ENCODE measurements at regions not wholly inside any gene's neighbourhood (a gene's known extent, or its start where the extent isn't known, plus 50 kb on each side); places are given as distances from the start of the nearest gene placed in this dataset.

GRCh38 chr5:167355346-167355745, 936.1 kb upstream of the WWC1 start:
- FAIRE-seq (no peak), DNase-seq (ENCODE audit: low read depth, low spot score) (no peak)
- H3K4me2 ChIP-seq (ENCODE audit: control insufficient read depth, extremely low read depth, insufficient read depth, low read depth, low read length) = no peak overlapping the region
- no peaks in the 10 kb centered on the region for H3K79me2 ChIP-seq (ENCODE audit: control insufficient read depth, insufficient read depth, low read length)
- H2AFZ ChIP-seq (ENCODE audit: control insufficient read depth, low read length) = no peak overlapping the region
- no peak overlapping the region for H3K9ac ChIP-seq (ENCODE audit: control insufficient read depth, extremely low read depth, insufficient read depth, low read length)
- no peak overlapping the region for H3K27ac ChIP-seq (ENCODE audit: control insufficient read depth, insufficient read depth, low read length)
- TF ChIP-seq CTCF (optimal IDR thresholded peaks at IDR 0.05 in 1 of 3, IDR thresholded peaks at IDR 0.05 in 1 of 3, conservative IDR thresholded peaks at IDR 0.05 in 1 of 3; ENCODE audit: extremely low read depth in 1 of 3, insufficient read depth in 2 of 3, low read length in 3 of 3) (no peak), EZH2 (IDR thresholded peaks at IDR 0.05; ENCODE audit: low read length) (no peak)
- dilution Hi-C loops (cut with MboI; ENCODE audit: extremely low pct_ligation_motif_present, low sequenced_read_pairs) = no loop called here
- no peaks in the 10 kb centered on the region for H3K9me1 ChIP-seq (ENCODE audit: control insufficient read depth, extremely low read depth, insufficient read depth, low read length)
- peaks cover 3% of the 10 kb centered on the region for H3K27me3 ChIP-seq (ENCODE audit: control insufficient read depth, extremely low read depth, insufficient read depth, low read length)
- no peaks in the 10 kb centered on the region for H3K4me1 ChIP-seq (ENCODE audit: control insufficient read depth, extremely low read depth, insufficient read depth, low read length)
- H4K20me1 ChIP-seq (ENCODE audit: control insufficient read depth, extremely low read depth, insufficient read depth, low read length) = no peaks in the 10 kb centered on the region
- H3K4me3 ChIP-seq (ENCODE audit: control insufficient read depth in 2 of 3, extremely low read depth in 1 of 3, insufficient read depth in 2 of 3, low read depth in 1 of 3, low read length in 3 of 3) = no peak overlapping the region
- no peaks in the 10 kb centered on the region for H3K9me3 ChIP-seq (ENCODE audit: control insufficient read depth, low read depth, low read length)
- no peaks in the 10 kb centered on the region for H3K36me3 ChIP-seq (ENCODE audit: control insufficient read depth in 2 of 2, extremely low read depth in 1 of 2, insufficient read depth in 2 of 2, low read length in 2 of 2)

DNA sequence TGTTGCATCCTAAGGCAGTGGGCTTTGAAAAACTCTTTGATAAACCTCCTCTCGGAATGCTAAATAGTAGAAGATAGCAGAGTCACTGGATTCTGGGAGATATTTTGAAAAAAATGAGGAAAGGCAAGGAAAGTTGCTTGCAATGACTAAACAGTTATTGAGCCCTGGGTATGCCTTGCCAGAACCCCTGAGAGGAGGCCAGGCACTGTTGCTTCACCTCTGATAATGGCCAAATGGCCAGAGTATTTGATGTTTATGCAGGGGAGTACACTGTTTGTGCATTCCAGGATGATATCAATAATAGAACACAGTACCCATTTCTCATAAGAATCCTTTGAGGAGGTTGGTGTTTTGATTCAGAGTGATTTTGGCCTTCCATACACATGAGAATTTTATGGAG, 935.1 kb upstream of the WWC1 start:
- H3K79me2 ChIP-seq (ENCODE audit: control insufficient read depth, insufficient read depth, low read length) = no peaks in the 10 kb centered on the region
- H4K20me1 ChIP-seq (ENCODE audit: control insufficient read depth, extremely low read depth, insufficient read depth, low read length) = no peaks in the 10 kb centered on the region
- H2AFZ ChIP-seq (ENCODE audit: control insufficient read depth, low read length) = no peak overlapping the region
- H3K4me2 ChIP-seq (ENCODE audit: control insufficient read depth, extremely low read depth, insufficient read depth, low read depth, low read length) = no peak overlapping the region
- H3K27me3 ChIP-seq (ENCODE audit: control insufficient read depth, extremely low read depth, insufficient read depth, low read length) = peaks cover 3% of the 10 kb centered on the region
- H3K36me3 ChIP-seq (ENCODE audit: control insufficient read depth in 2 of 2, extremely low read depth in 1 of 2, insufficient read depth in 2 of 2, low read length in 2 of 2) = no peaks in the 10 kb centered on the region
- no peaks in the 10 kb centered on the region for H3K9me1 ChIP-seq (ENCODE audit: control insufficient read depth, extremely low read depth, insufficient read depth, low read length)
- no peak for TF ChIP-seq EZH2 (IDR thresholded peaks at IDR 0.05; ENCODE audit: low read length)
- no peak for TF ChIP-seq CTCF (optimal IDR thresholded peaks at IDR 0.05 in 1 of 3, IDR thresholded peaks at IDR 0.05 in 1 of 3, conservative IDR thresholded peaks at IDR 0.05 in 1 of 3; ENCODE audit: extremely low read depth in 1 of 3, insufficient read depth in 2 of 3, low read length in 3 of 3)
- no peaks in the 10 kb centered on the region for H3K9me3 ChIP-seq (ENCODE audit: control insufficient read depth, low read depth, low read length)
- no peaks in the 10 kb centered on the region for H3K4me1 ChIP-seq (ENCODE audit: control insufficient read depth, extremely low read depth, insufficient read depth, low read length)
- H3K4me3 ChIP-seq (ENCODE audit: control insufficient read depth in 2 of 3, extremely low read depth in 1 of 3, insufficient read depth in 2 of 3, low read depth in 1 of 3, low read length in 3 of 3) = no peak overlapping the region
- FAIRE-seq = no peak
- no peak overlapping the region for H3K27ac ChIP-seq (ENCODE audit: control insufficient read depth, insufficient read depth, low read length)
- no peak for DNase-seq (ENCODE audit: low read depth, low spot score)
- no peak overlapping the region for H3K9ac ChIP-seq (ENCODE audit: control insufficient read depth, extremely low read depth, insufficient read depth, low read length)
- dilution Hi-C loops (cut with MboI; ENCODE audit: extremely low pct_ligation_motif_present, low sequenced_read_pairs) = no loop called here

Data from keratinocyte (primary cell).